ENCODE measurements at regions not wholly inside any gene's neighbourhood (a gene's known extent, or its start where the extent isn't known, plus 50 kb on each side); places are given as distances from the start of the nearest gene placed in this dataset.

GRCh38 chr22:49235463-49236300 lies 592.0 kb downstream of the BRD1 start:
- TF ChIP-seq CTCF (IDR thresholded peaks at IDR 0.05; ENCODE audit: insufficient read depth, low read length), result no peak
- no peak for TF ChIP-seq REST (IDR thresholded peaks at IDR 0.05; ENCODE audit: insufficient replicate concordance, low read depth)
- no peak for TF ChIP-seq POLR2AphosphoS5 (IDR thresholded peaks at IDR 0.05; ENCODE audit: low read depth)
- TF ChIP-seq SPI1 (IDR thresholded peaks at IDR 0.05; ENCODE audit: borderline replicate concordance, low read depth), result no peak
- no peak for TF ChIP-seq GABPA (IDR thresholded peaks at IDR 0.05; ENCODE audit: low read depth)

All from HL-60 (cell line).